Fibroblast of gingiva (primary cell): ENCODE measurements at regions not wholly inside any gene's neighbourhood (a gene's known extent, or its start where the extent isn't known, plus 50 kb on each side); places are given as distances from the start of the nearest gene placed in this dataset.

Source experiments
- DNase-seq: peaks from one replicate; pipeline ENCODE4 v3.0.0-alpha.2; 2011; ENCODE audit warnings: low read depth

- no peak for DNase-seq
These were observed 66.3 kb upstream of the DIPK2B start for GRCh38 chrX:45267007-45267406.

DNA sequence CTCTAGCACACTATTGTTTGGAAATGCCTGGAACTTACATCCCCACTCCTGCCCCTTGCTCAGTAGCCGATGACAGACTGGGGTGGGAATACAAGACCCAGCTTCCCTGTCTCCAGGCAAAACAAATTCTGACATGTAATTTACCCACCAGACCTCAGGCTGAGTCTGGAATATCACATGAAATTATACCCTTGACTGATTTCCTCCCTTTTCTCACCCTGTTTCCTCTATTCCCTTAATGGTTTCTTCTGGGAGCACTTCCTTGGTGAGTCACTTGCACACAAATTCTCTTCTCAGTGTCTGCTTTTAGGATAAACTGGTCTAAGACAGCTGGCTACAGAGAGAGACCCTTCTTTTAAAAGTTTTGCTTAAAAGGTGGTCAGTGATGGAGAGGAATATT is 65.8 kb upstream of the DIPK2B start:
- DNase-seq = no peak

- peak; percentile 61 for DNase-seq
These were observed 64.2 kb upstream of the DIPK2B start for GRCh38 chrX:45264865-45265264.

DNA sequence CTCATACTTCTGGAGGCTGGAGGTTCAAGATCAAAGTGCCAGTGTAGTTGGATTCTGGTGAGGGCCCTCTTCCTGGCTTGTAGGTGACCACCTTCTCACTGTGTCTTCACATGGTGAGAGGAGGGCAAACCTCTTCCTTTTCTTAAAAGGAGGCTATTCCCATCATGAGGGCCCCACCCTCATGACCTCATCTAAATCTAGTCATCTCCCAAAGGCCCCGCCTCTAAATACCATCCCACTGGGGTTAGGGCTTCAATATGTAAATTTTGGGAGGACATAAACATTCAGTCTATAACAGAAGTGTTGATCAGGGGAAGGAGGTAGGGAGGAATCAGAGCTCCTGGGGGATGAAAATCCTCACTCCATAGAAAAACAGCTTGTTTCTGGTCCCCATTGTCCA is 60.8 kb upstream of the DIPK2B start:
- DNase-seq = no peak

DNA sequence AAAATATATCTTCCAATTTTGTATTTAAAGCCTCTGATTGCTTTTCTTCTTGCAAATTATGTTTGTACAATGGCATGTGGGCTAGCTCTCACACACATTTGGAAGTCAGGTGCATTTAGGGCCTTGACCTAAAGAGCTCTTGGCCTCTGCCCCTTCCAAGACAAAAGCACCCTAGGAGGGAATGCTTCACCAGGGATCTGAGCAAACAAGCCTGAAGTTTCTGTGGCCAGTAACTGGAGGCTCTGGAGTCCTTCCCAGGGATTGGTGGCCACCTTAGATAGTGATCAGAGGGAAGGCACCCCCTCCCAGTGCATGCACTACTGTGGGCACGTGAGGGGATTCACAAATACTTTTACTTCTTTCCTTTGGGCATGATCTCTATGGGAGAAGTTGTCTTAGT is 60.3 kb upstream of the DIPK2B start:
- no peak for DNase-seq

DNA sequence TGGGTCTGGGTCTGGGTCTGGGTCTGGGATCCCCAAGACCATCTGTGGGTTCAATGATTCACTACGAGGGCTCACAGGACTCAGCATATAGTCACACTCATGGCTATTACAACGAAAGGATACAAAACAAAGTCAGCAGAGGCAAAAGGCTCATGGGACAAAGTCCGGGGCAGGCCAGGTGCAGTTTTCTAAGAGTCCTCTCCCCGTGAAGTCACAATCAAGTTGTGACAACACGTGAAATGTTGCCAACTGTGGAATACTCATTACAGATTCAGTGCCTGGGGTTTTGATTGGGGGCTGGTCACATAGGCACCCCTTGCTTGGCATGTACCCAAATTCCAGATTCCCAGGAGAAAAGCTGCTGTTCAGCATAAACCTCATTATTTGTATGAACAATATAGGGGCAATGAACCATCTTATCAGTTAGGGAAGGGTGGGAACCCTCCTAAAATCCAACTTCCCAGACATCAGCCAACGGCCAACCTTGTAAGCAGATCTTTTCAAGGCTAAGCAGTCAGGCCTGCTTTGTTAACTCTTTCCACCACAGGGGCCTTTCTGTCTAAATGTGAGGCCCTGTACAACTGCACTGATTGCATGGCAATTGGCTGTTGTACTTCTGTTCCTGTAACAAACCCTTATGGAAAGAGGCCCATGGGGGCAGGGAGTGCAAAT is 58.2 kb upstream of the DIPK2B start:
- no peak for DNase-seq
